Chondrocyte (in vitro differentiated cells): ENCODE measurements at regions not wholly inside any gene's neighbourhood (a gene's known extent, or its start where the extent isn't known, plus 50 kb on each side); places are given as distances from the start of the nearest gene placed in this dataset.

Experiments used
- DNase-seq: peaks from one replicate; pipeline ENCODE4 v3.0.0; 2021; ENCODE audit warnings: mixed read lengths, low spot score
- H3K27ac Mint-ChIP-seq: one replicate; pipeline ENCODE4 v1.8.0; 2021; ENCODE audit warnings: mild to moderate bottlenecking, moderate library complexity, mixed read lengths; ENCODE audit not compliant: unreplicated experiment
- H3K27me3 Mint-ChIP-seq: 2 replicates; pipeline ENCODE4 v1.8.0; 2021; ENCODE audit warnings: low read depth, mixed read lengths
- H3K36me3 Mint-ChIP-seq: 2 replicates; pipeline ENCODE4 v1.8.0; 2021; ENCODE audit warnings: low read depth, mixed read lengths
- H3K4me1 Mint-ChIP-seq: 2 replicates; pipeline ENCODE4 v1.8.0; 2021; ENCODE audit warnings: low read depth, mild to moderate bottlenecking, mixed read lengths
- H3K4me3 Mint-ChIP-seq: one replicate; pipeline ENCODE4 v1.8.0; 2021; ENCODE audit warnings: mild to moderate bottlenecking, moderate library complexity, mixed read lengths; ENCODE audit not compliant: unreplicated experiment
- H3K9me3 Mint-ChIP-seq: 2 replicates; pipeline ENCODE4 v1.8.0; 2021; ENCODE audit warnings: low read depth, mixed read lengths
- TF ChIP-seq, protein P1 (sequence below): fragments of 200-600 bp; sonication (generic); IDR thresholded peaks from 2 replicates; pipeline ENCODE4 v1.5.0; 2021; ENCODE audit warnings: antibody characterized with exemption, mild to moderate bottlenecking, moderate library complexity

DNA sequence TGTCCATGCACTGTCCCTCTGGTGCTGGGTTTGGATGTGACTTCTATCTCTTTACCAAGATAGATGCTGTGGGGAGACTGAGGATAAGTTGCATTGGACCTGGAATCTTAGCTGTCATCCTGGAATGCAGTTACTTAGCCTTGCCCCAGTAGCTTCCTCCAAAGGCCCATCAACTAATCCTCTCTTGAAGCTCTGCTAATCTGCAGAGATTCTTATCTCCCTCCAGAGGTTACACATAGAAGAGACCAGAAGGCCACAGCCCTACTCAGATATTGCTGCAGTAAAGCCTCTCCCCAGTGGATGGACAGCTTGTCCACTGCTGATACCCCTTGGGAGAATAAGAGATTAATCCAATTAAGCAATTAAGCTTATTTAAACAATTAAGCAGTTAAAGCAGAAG lies 867.2 kb downstream of the BCL11B start:
- Mint-ChIP-seq H3K36me3 (no peaks in the 10 kb centered on the region), H3K27me3 (no peaks in the 10 kb centered on the region), H3K9me3 (no peaks in the 10 kb centered on the region), H3K4me3 (no peak overlapping the region), H3K27ac (no peak overlapping the region), H3K4me1 (no peaks in the 10 kb centered on the region)
- DNase-seq, result no peak
- TF ChIP-seq, protein P1, sequence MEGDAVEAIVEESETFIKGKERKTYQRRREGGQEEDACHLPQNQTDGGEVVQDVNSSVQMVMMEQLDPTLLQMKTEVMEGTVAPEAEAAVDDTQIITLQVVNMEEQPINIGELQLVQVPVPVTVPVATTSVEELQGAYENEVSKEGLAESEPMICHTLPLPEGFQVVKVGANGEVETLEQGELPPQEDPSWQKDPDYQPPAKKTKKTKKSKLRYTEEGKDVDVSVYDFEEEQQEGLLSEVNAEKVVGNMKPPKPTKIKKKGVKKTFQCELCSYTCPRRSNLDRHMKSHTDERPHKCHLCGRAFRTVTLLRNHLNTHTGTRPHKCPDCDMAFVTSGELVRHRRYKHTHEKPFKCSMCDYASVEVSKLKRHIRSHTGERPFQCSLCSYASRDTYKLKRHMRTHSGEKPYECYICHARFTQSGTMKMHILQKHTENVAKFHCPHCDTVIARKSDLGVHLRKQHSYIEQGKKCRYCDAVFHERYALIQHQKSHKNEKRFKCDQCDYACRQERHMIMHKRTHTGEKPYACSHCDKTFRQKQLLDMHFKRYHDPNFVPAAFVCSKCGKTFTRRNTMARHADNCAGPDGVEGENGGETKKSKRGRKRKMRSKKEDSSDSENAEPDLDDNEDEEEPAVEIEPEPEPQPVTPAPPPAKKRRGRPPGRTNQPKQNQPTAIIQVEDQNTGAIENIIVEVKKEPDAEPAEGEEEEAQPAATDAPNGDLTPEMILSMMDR, result no peak

DNA sequence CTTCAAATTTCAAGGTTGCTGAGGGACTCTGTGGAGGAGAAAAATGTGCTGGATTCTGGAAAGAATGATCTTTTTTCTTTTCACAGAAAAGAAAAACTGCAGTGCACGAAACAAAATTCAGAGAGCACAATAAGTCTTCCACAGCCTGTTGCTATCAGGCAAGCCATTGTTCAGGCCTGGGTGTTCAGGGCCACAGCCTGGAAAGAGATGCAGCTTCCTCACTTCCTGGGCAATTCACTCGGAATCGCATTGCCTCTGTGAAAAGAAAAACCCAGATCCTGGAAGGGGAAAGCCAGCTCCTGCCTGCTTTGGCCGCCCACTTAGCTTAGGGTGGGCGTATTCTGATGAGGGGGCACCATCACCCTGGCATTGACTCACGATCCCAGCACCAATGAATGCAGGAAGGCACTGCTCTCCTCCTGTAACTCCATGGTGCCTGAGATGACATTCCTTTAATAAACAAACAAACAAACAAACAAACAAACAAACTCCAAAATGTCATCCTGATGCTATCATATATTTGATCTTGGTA lies 863.9 kb downstream of the BCL11B start:
- Mint-ChIP-seq H3K4me1 (no peaks in the 10 kb centered on the region), H3K27me3 (no peaks in the 10 kb centered on the region), H3K36me3 (no peaks in the 10 kb centered on the region), H3K27ac (no peak overlapping the region), H3K4me3 (no peak overlapping the region), H3K9me3 (no peaks in the 10 kb centered on the region)
- DNase-seq, result no peak
- TF ChIP-seq, protein P1, result no peak

- Mint-ChIP-seq H3K36me3 (no peaks in the 10 kb centered on the region), H3K27ac (no peak overlapping the region), H3K9me3 (no peaks in the 10 kb centered on the region), H3K4me3 (no peak overlapping the region), H3K4me1 (no peaks in the 10 kb centered on the region), H3K27me3 (no peaks in the 10 kb centered on the region)
- TF ChIP-seq, protein P1, result no peak
- no peak for DNase-seq
These were observed 863.3 kb downstream of the BCL11B start for GRCh38 chr14:98408713-98409112.

- Mint-ChIP-seq H3K36me3 (no peaks in the 10 kb centered on the region), H3K27ac (no peak overlapping the region), H3K4me1 (no peaks in the 10 kb centered on the region), H3K4me3 (no peak overlapping the region), H3K9me3 (no peaks in the 10 kb centered on the region), H3K27me3 (no peaks in the 10 kb centered on the region)
- TF ChIP-seq, protein P1, result no peak
- no peak for DNase-seq
These were observed 860.8 kb downstream of the BCL11B start for GRCh38 chr14:98411154-98411553.

DNA sequence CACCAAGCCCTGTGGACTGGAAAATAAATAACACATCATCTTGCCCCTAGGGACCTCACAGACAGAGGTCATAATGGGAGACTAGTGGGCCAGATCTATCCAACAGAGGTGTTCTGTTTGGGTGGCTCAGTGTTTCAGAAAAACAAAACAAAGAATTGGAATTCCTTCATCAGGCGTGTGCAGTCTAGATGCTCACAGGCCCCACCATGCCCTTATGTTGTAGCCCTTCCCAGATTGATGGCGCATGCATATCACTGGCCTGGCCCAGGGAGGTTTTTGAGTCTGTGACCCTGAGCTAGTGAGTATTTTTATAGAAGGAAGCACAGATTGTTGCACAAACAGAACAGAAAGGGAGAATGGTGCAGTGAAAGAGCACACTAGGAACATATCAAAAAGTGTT lies 859.6 kb downstream of the BCL11B start:
- Mint-ChIP-seq H3K9me3 (peaks cover under 1% of the 10 kb centered on the region), H3K4me1 (no peaks in the 10 kb centered on the region), H3K27me3 (no peaks in the 10 kb centered on the region), H3K4me3 (no peak overlapping the region), H3K36me3 (no peaks in the 10 kb centered on the region), H3K27ac (no peak overlapping the region)
- no peak for DNase-seq
- TF ChIP-seq, protein P1, result no peak
